Body of pancreas (tissue), 4 donors: ENCODE measurements at regions not wholly inside any gene's neighbourhood (a gene's known extent, or its start where the extent isn't known, plus 50 kb on each side); places are given as distances from the start of the nearest gene placed in this dataset.
A peak's percentile ranks its signal among the peaks of the same experiment; 100 is the strongest.

Experiments
- ATAC-seq: fragments of 150-250 bp; one replicate; pipeline ENCODE4 v1.9.1; 2016
- DNase-seq, 4 donors: peaks; one replicate each; pipeline ENCODE4 v3.0.0-alpha.2; 2019
- H3K27ac ChIP-seq, 4 donors: fragments of 200-600 bp; sonication (generic); 1 replicate in 3 of 4; 2 replicates in 1 of 4; pipeline versions ENCODE4 v1.5.1 to v1.6.1; 2016 to 2019; ENCODE audit warnings: mild to moderate bottlenecking in 1 of 4, mixed read lengths in 1 of 4, moderate library complexity in 1 of 4
- H3K27me3 ChIP-seq, 2 donors: fragments of 200-600 bp; sonication (generic); one replicate each; pipeline ENCODE4 v1.6.0; 2016; ENCODE audit warnings: mild to moderate bottlenecking in 1 of 2
- H3K36me3 ChIP-seq, 2 donors: fragments of 200-600 bp; sonication (generic); replicated peaks in 1 of 2; 2 replicates each; pipeline ENCODE4 v1.5.1; 2016; ENCODE audit warnings: low read depth in 2 of 2; ENCODE audit not compliant: insufficient read depth in 1 of 2
- H3K4me1 ChIP-seq: fragments of 200-600 bp; sonication (generic); one replicate; pipeline ENCODE4 v1.6.0; 2016
- H3K4me3 ChIP-seq, 2 donors: fragments of 200-600 bp; sonication (generic); 1 replicate in 1 of 2; 2 replicates in 1 of 2; pipeline ENCODE4 v1.5.1; 2016 to 2019
- H3K9me3 ChIP-seq, 3 donors: fragments of 200-600 bp; sonication (generic); 1 replicate in 2 of 3; 2 replicates in 1 of 3; pipeline ENCODE4 v1.5.1; 2016
- CTCF ChIP-seq, 7 experiments: fragments of 450-650 bp in 4 of 7; fragments of 200-600 bp in 3 of 7; sonication (generic) in 3 of 7; IDR thresholded peaks; one replicate each; pipeline ENCODE4 v1.5.1; 2016 to 2019; ENCODE audit warnings: antibody characterized with exemption in 7 of 7
- POLR2A ChIP-seq, 3 donors: fragments of 450-650 bp; IDR thresholded peaks; one replicate each; pipeline ENCODE4 v1.6.1; 2016; ENCODE audit warnings: antibody characterized with exemption in 3 of 3, mild to moderate bottlenecking in 2 of 3
- WGBS, 2 donors: methylation state at CpG; one replicate each; pipeline ENCODE4 v1.1.5; 2017; 5-methylcytosine and 5-hydroxymethylcytosine counted together
- intact Hi-C: fragments of 100-400 bp; cut with DNase I; formaldehyde crosslinking; loops from one replicate; pipeline ENCODE4 v1.15.1; 2023

- intact Hi-C loops, result no loop called here
Observed at GRCh38 chr7:89232-90019, 102.9 kb upstream of the FAM20C start.

GRCh38 chr7:90111-91063 lies 102.0 kb upstream of the FAM20C start:
- peaks cover 19% of the 10 kb centered on the region for H3K4me1 ChIP-seq
- H3K4me3 ChIP-seq, result no peak overlapping the region
- H3K36me3 ChIP-seq, result no peaks in the 10 kb centered on the region
- H3K27me3 ChIP-seq, result no peaks in the 10 kb centered on the region
- intact Hi-C loops, result no loop called here
- no peak for TF ChIP-seq POLR2A (IDR thresholded peaks at IDR 0.05)
- TF ChIP-seq CTCF (IDR thresholded peaks at IDR 0.05), result no peak
- H3K9me3 ChIP-seq, result no peaks in the 10 kb centered on the region
- H3K27ac ChIP-seq, result peak overlapping the region in 1 of 4 donors; percentile 5
- 80 to 82% methylated on average over 13 of the region's 13 CpGs for WGBS, 2 donors
- no peak for ATAC-seq
- no peak for DNase-seq

More at GRCh38 chr7:89232-90019, 102.9 kb upstream of the FAM20C start:
- H3K27ac ChIP-seq, result peak overlapping the region in 2 of 4 donors; percentile 4 to 5
- no peak overlapping the region for H3K4me3 ChIP-seq
- TF ChIP-seq POLR2A (IDR thresholded peaks at IDR 0.05), result no peak
- H3K27me3 ChIP-seq, result no peaks in the 10 kb centered on the region
- H3K36me3 ChIP-seq, result no peaks in the 10 kb centered on the region
- WGBS, 2 donors, result 85 to 92% methylated on average over 8 to 9 of the region's 9 CpGs
- DNase-seq, result peak; percentile 35 to 70 (median 58)
- peaks cover 19% of the 10 kb centered on the region for H3K4me1 ChIP-seq
- peak; percentile 62 for ATAC-seq
- no peaks in the 10 kb centered on the region for H3K9me3 ChIP-seq

- Histone ChIP-seq H3K4me1 (peaks cover 19% of the 10 kb centered on the region), H3K9me3 (no peaks in the 10 kb centered on the region), H3K27me3 (no peaks in the 10 kb centered on the region), H3K27ac (no peak overlapping the region), H3K4me3 (no peak overlapping the region), H3K36me3 (no peaks in the 10 kb centered on the region)
- DNase-seq (peak in 1 of 4 donors; percentile 6), ATAC-seq (no peak)
- intact Hi-C loops, result no loop called here
- WGBS, 2 donors, result 84 to 89% methylated on average over 3 to 18 of the region's 18 CpGs
- TF ChIP-seq POLR2A (IDR thresholded peaks at IDR 0.05) (no peak), CTCF (IDR thresholded peaks at IDR 0.05) (no peak)
Observed at GRCh38 chr7:91396-92175, 100.8 kb upstream of the FAM20C start.

GRCh38 chr7:92231-92674 lies 100.1 kb upstream of the FAM20C start:
- TF ChIP-seq CTCF (IDR thresholded peaks at IDR 0.05), result no peak
- no peak for TF ChIP-seq POLR2A (IDR thresholded peaks at IDR 0.05)
- WGBS, 2 donors, result 65 to 73% methylated on average over 6 of the region's 6 CpGs
- Histone ChIP-seq H3K27me3 (no peaks in the 10 kb centered on the region), H3K36me3 (no peaks in the 10 kb centered on the region), H3K9me3 (no peaks in the 10 kb centered on the region), H3K4me1 (peaks cover 19% of the 10 kb centered on the region), H3K27ac (no peak overlapping the region), H3K4me3 (no peak overlapping the region)
- intact Hi-C loops, result no loop called here
- ATAC-seq (no peak), DNase-seq (peak in 1 of 4 donors; percentile 9)
